Ishikawa (cell line): ENCODE measurements at regions not wholly inside any gene's neighbourhood (a gene's known extent, or its start where the extent isn't known, plus 50 kb on each side); places are given as distances from the start of the nearest gene placed in this dataset.
A peak's percentile ranks its signal among the peaks of the same experiment; 100 is the strongest.

Experiments used
- CEBPB ChIP-seq: IDR thresholded peaks from 2 replicates; pipeline ENCODE4 v1.6.1; 2012
- CREB1 ChIP-seq: IDR thresholded peaks from 2 replicates; pipeline ENCODE4 v1.6.1; 2012; ENCODE audit warnings: low read depth
- EGR1 ChIP-seq: IDR thresholded peaks from 2 replicates; pipeline ENCODE4 v1.6.1; 2012
- EP300 ChIP-seq: IDR thresholded peaks from 2 replicates; pipeline ENCODE4 v1.6.1; 2012; ENCODE audit warnings: borderline replicate concordance
- FOXM1 ChIP-seq: IDR thresholded peaks from 2 replicates; pipeline ENCODE4 v1.6.1; 2012; ENCODE audit warnings: low read depth, borderline replicate concordance
- NFIC ChIP-seq: IDR thresholded peaks from 2 replicates; pipeline ENCODE4 v1.6.1; 2012
- RAD21 ChIP-seq: IDR thresholded peaks from 2 replicates; pipeline ENCODE4 v1.6.1; 2012; ENCODE audit warnings: low read depth
- TAF1 ChIP-seq: IDR thresholded peaks from 2 replicates; pipeline ENCODE4 v1.6.1; 2012; ENCODE audit warnings: low read depth, mild to moderate bottlenecking
- TCF12 ChIP-seq: IDR thresholded peaks from 2 replicates; pipeline ENCODE4 v1.6.1; 2012; ENCODE audit warnings: low read depth
- TEAD4 ChIP-seq: IDR thresholded peaks from 2 replicates; pipeline ENCODE4 v1.6.1; 2012
- YY1 ChIP-seq: IDR thresholded peaks from 2 replicates; pipeline ENCODE4 v1.6.1; 2012; ENCODE audit warnings: low read depth
- TF ChIP-seq, protein P1 (sequence below): IDR thresholded peaks from 2 replicates; pipeline ENCODE4 v1.6.1; 2012; ENCODE audit warnings: low read depth, mild to moderate bottlenecking
- TF ChIP-seq, protein P2 (sequence below): IDR thresholded peaks from 2 replicates; pipeline ENCODE4 v1.6.1; 2012

DNA sequence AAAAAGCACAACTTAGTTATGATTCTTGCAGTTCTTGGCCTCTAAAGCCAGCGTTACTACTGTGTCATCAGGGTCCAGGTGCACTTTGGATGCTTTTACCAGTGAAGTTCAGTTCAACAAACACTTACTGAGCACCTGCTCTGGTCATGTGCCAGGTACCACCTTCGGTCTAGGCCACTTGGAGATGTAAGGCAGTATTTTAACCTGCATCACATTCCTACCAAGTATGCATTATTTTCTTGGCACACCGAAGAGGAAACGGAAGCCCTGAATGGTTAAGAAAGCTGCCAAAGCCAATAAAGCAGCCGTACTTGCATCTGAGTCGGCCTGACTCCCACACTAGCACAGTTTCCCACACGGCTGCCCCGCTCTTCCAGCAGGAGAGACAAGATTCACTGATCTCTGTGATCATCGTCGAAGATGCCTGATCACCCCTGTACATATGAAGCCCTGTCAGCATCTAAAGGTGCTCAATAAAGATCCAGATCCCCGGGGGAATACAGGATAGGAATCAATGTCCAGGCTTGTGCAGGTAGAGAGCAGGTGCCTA is 427.1 kb downstream of the EIPR1 start:
- TF ChIP-seq EP300 (peak; percentile 66; the same call in 1 of the 2 replicates), EGR1 (no peak), FOXM1 (no peak), TCF12 (peak; percentile 71), TAF1 (no peak), CREB1 (no peak), RAD21 (no peak), NFIC (peak; percentile 64), TEAD4 (peak; percentile 49; the same call in 1 of the 2 replicates), CEBPB (no peak), YY1 (no peak)
- TF ChIP-seq, protein P1, sequence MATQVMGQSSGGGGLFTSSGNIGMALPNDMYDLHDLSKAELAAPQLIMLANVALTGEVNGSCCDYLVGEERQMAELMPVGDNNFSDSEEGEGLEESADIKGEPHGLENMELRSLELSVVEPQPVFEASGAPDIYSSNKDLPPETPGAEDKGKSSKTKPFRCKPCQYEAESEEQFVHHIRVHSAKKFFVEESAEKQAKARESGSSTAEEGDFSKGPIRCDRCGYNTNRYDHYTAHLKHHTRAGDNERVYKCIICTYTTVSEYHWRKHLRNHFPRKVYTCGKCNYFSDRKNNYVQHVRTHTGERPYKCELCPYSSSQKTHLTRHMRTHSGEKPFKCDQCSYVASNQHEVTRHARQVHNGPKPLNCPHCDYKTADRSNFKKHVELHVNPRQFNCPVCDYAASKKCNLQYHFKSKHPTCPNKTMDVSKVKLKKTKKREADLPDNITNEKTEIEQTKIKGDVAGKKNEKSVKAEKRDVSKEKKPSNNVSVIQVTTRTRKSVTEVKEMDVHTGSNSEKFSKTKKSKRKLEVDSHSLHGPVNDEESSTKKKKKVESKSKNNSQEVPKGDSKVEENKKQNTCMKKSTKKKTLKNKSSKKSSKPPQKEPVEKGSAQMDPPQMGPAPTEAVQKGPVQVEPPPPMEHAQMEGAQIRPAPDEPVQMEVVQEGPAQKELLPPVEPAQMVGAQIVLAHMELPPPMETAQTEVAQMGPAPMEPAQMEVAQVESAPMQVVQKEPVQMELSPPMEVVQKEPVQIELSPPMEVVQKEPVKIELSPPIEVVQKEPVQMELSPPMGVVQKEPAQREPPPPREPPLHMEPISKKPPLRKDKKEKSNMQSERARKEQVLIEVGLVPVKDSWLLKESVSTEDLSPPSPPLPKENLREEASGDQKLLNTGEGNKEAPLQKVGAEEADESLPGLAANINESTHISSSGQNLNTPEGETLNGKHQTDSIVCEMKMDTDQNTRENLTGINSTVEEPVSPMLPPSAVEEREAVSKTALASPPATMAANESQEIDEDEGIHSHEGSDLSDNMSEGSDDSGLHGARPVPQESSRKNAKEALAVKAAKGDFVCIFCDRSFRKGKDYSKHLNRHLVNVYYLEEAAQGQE: no peak
- TF ChIP-seq, protein P2, sequence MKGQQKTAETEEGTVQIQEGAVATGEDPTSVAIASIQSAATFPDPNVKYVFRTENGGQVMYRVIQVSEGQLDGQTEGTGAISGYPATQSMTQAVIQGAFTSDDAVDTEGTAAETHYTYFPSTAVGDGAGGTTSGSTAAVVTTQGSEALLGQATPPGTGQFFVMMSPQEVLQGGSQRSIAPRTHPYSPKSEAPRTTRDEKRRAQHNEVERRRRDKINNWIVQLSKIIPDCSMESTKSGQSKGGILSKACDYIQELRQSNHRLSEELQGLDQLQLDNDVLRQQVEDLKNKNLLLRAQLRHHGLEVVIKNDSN: no peak
